ENCODE measurements at regions not wholly inside any gene's neighbourhood (a gene's known extent, or its start where the extent isn't known, plus 50 kb on each side); places are given as distances from the start of the nearest gene placed in this dataset.
"Not testable (repeated sequence)": the region's sequence is repeated elsewhere in the genome, so short reads cannot be mapped to it uniquely, and the experiment has no call there.

DNA sequence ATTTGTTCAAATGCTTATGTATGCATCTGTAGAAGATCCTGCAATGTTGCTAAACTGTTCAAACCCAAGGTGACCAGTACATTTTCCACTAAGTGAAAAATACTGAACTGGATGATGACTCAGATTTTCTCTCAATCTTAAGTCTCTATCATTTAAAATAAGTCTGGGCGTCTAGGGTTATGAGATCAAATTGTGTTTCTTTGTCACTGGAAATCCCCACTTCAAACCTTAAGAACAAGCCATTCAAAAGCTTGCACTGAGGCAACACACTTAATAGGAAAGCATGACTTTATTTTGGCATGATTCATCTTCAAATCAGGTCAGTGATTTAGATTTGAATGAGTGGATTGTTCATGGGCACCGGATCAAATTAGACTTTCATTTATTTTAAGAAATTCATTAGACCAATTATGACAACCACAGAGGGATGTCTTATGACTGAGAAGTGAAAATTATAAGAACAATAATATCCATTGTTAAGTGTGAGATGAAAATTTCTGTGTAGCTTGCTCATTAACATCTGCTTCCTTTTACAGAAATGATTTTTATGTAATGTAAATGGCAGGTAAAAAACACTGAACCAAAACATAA, 203.6 kb downstream of the ANKRD30BL start:
- H3K36me3 ChIP-seq (replicated peaks in 1 of 2; ENCODE audit: control insufficient read depth in 1 of 2, insufficient read depth in 2 of 2, low read length in 2 of 2); ATAC-seq; in situ Hi-C loops (cut with HindIII; ENCODE audit: extremely low pct_ligation_motif_present, low pct_unique_long_range_greater_than_20kb): not testable (repeated sequence)

DNA sequence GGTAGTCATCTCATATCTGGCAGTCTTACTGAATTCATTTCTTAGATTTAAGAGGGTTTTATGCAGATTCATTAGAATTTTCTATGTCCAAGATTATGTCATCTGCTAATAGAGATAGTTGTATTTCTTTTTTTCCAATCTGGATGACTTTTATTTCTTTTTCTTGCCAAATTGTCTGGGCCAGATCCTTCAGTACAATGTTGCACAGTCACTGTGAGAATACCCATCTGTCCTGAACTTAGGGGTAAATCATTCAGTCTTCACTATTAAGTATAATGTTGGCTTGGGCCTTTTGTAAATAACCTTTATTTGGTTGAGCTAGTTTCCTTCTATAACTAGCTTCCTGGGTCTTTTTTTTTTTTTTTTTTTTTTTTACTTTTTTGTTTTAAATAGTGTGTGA, 213.1 kb downstream of the ANKRD30BL start:
- H3K79me2 ChIP-seq (ENCODE audit: insufficient read depth, low read length); H3K4me1 ChIP-seq (ENCODE audit: insufficient read depth, low read length); DNase-seq (ENCODE audit: low spot score); H2AFZ ChIP-seq (ENCODE audit: low read length); H3K9me3 ChIP-seq (ENCODE audit: low read length); in situ Hi-C loops (cut with HindIII; ENCODE audit: extremely low pct_ligation_motif_present, low pct_unique_long_range_greater_than_20kb); H3K4me3 ChIP-seq (replicated peaks in 1 of 3; ENCODE audit: insufficient read depth in 1 of 3, low read depth in 2 of 3, low read length in 3 of 3); FAIRE-seq; H3K9ac ChIP-seq (ENCODE audit: insufficient read depth, low read depth, low read length); CTCF ChIA-PET (ENCODE audit: low intra/inter-chr PET ratio, low total read pairs); H3K4me2 ChIP-seq (ENCODE audit: low read depth, low read length); POLR2A ChIA-PET; H3K36me3 ChIP-seq (replicated peaks in 1 of 2; ENCODE audit: control insufficient read depth in 1 of 2, insufficient read depth in 2 of 2, low read length in 2 of 2); H3K27ac ChIP-seq (ENCODE audit: extremely low read length, insufficient read depth, low read length); H4K20me1 ChIP-seq (ENCODE audit: insufficient read depth, low read length); intact Hi-C loops (cut with micrococcal nuclease; ENCODE audit: unreplicated experiment); ATAC-seq; BruUV-seq (replicated peaks); H3K27me3 ChIP-seq (ENCODE audit: control insufficient read depth in 1 of 2, insufficient read depth in 2 of 2, low read length in 2 of 2): not testable (repeated sequence)

More for the DNA sequence above, 203.6 kb downstream of the ANKRD30BL start:
- BruUV-seq (replicated peaks); H3K27me3 ChIP-seq (ENCODE audit: control insufficient read depth in 1 of 2, insufficient read depth in 2 of 2, low read length in 2 of 2); H3K79me2 ChIP-seq (ENCODE audit: insufficient read depth, low read length); POLR2A ChIA-PET; H3K4me1 ChIP-seq (ENCODE audit: insufficient read depth, low read length); H3K9me3 ChIP-seq (ENCODE audit: low read length); H3K27ac ChIP-seq (ENCODE audit: extremely low read length, insufficient read depth, low read length); CTCF ChIA-PET (ENCODE audit: low intra/inter-chr PET ratio, low total read pairs); intact Hi-C loops (cut with micrococcal nuclease; ENCODE audit: unreplicated experiment); H3K4me3 ChIP-seq (replicated peaks in 1 of 3; ENCODE audit: insufficient read depth in 1 of 3, low read depth in 2 of 3, low read length in 3 of 3); H3K4me2 ChIP-seq (ENCODE audit: low read depth, low read length); DNase-seq (ENCODE audit: low spot score); H4K20me1 ChIP-seq (ENCODE audit: insufficient read depth, low read length); H3K9ac ChIP-seq (ENCODE audit: insufficient read depth, low read depth, low read length); FAIRE-seq; H2AFZ ChIP-seq (ENCODE audit: low read length): not testable (repeated sequence)
- WGBS (ENCODE audit: low lambda C conversion rate) = 0% methylated on average over 2 of the region's 2 CpGs

DNA sequence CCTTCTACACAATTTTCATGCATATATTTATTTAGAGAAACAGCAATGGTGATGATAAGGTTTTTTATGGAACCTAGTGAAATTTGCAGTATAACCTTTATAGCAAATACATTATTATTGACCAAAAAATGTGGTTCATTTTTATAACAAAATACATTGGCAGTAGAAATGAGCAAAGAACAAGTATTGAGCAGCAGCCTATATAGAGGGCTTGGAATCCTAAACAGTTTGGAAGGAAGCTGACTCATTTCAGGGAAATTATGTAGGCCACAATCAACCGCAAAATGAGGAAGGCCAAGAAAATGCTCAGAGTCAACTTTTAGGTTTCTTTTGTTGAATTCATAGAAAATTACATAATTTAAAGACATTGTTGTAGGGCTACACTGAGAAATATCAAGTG, 238.5 kb downstream of the ANKRD30BL start:
- DNase-seq (ENCODE audit: low spot score); H3K27me3 ChIP-seq (ENCODE audit: control insufficient read depth in 1 of 2, insufficient read depth in 2 of 2, low read length in 2 of 2); H3K9ac ChIP-seq (ENCODE audit: insufficient read depth, low read depth, low read length); H3K4me1 ChIP-seq (ENCODE audit: insufficient read depth, low read length); CTCF ChIA-PET (ENCODE audit: low intra/inter-chr PET ratio, low total read pairs); BruUV-seq (replicated peaks); H3K4me2 ChIP-seq (ENCODE audit: low read depth, low read length); ATAC-seq; intact Hi-C loops (cut with micrococcal nuclease; ENCODE audit: unreplicated experiment); H3K36me3 ChIP-seq (replicated peaks in 1 of 2; ENCODE audit: control insufficient read depth in 1 of 2, insufficient read depth in 2 of 2, low read length in 2 of 2); H3K79me2 ChIP-seq (ENCODE audit: insufficient read depth, low read length); H3K4me3 ChIP-seq (replicated peaks in 1 of 3; ENCODE audit: insufficient read depth in 1 of 3, low read depth in 2 of 3, low read length in 3 of 3); H3K27ac ChIP-seq (ENCODE audit: extremely low read length, insufficient read depth, low read length); H2AFZ ChIP-seq (ENCODE audit: low read length); in situ Hi-C loops (cut with HindIII; ENCODE audit: extremely low pct_ligation_motif_present, low pct_unique_long_range_greater_than_20kb); H3K9me3 ChIP-seq (ENCODE audit: low read length); POLR2A ChIA-PET; H4K20me1 ChIP-seq (ENCODE audit: insufficient read depth, low read length); FAIRE-seq: not testable (repeated sequence)
- 47% methylated on average over 1 of the region's 1 CpG for WGBS (ENCODE audit: low lambda C conversion rate)

DNA sequence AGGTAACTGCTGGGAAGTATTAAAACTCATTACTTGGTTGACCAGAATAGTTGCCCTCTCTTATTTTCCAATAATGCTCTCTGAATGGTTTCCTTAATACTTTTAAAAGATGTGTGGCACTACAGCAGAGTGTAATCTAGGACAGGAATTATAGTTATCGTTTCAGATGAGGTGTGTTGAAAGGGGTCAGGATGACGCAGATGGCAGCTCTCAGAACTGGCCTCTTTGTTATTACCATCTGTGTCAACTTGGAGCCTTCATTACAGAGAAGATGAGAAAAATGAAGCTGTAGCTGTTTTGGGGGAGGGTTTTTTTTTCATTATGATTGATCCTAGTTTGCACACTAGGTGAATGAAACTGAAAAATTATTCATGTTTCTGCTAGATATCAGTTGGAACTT, 238.9 kb downstream of the ANKRD30BL start:
- H3K27ac ChIP-seq (ENCODE audit: extremely low read length, insufficient read depth, low read length); DNase-seq (ENCODE audit: low spot score); BruUV-seq (replicated peaks); H3K4me3 ChIP-seq (replicated peaks in 1 of 3; ENCODE audit: insufficient read depth in 1 of 3, low read depth in 2 of 3, low read length in 3 of 3); H3K36me3 ChIP-seq (replicated peaks in 1 of 2; ENCODE audit: control insufficient read depth in 1 of 2, insufficient read depth in 2 of 2, low read length in 2 of 2); H3K4me2 ChIP-seq (ENCODE audit: low read depth, low read length); H3K27me3 ChIP-seq (ENCODE audit: control insufficient read depth in 1 of 2, insufficient read depth in 2 of 2, low read length in 2 of 2); intact Hi-C loops (cut with micrococcal nuclease; ENCODE audit: unreplicated experiment); CTCF ChIA-PET (ENCODE audit: low intra/inter-chr PET ratio, low total read pairs); H4K20me1 ChIP-seq (ENCODE audit: insufficient read depth, low read length); H3K4me1 ChIP-seq (ENCODE audit: insufficient read depth, low read length); H3K79me2 ChIP-seq (ENCODE audit: insufficient read depth, low read length); H3K9me3 ChIP-seq (ENCODE audit: low read length); H2AFZ ChIP-seq (ENCODE audit: low read length); POLR2A ChIA-PET; H3K9ac ChIP-seq (ENCODE audit: insufficient read depth, low read depth, low read length); in situ Hi-C loops (cut with HindIII; ENCODE audit: extremely low pct_ligation_motif_present, low pct_unique_long_range_greater_than_20kb); ATAC-seq; FAIRE-seq: not testable (repeated sequence)
- 1% methylated on average over 2 of the region's 2 CpGs for WGBS (ENCODE audit: low lambda C conversion rate)
